Lung (tissue), 11 donors: ENCODE measurements at regions not wholly inside any gene's neighbourhood (a gene's known extent, or its start where the extent isn't known, plus 50 kb on each side); places are given as distances from the start of the nearest gene placed in this dataset.
A peak's percentile ranks its signal among the peaks of the same experiment; 100 is the strongest.

Experiments used
- ATAC-seq: fragments of 200-7000 bp; cut with Tn5 transposase; one replicate; pipeline ENCODE4 v1.9.1; 2020; ENCODE audit warnings: moderate number of reproducible peaks; ENCODE audit not compliant: insufficient read depth, low FRiP score
- DNase-seq, 3 donors: peaks; one replicate each; pipeline ENCODE4 v3.0.0-alpha.2; 2013 to 2017
- H3K27ac ChIP-seq, 2 donors: one replicate each; pipeline ENCODE4 v1.5.1; 2013; ENCODE audit warnings: mild to moderate bottlenecking in 2 of 2, moderate library complexity in 2 of 2, control low read depth in 1 of 2, inconsistent platforms in 1 of 2, low read depth in 1 of 2, low read length in 1 of 2
- H3K27me3 ChIP-seq, 3 donors: one replicate each; pipeline ENCODE4 v1.5.1; 2013; ENCODE audit warnings: low read length in 2 of 3; ENCODE audit not compliant: control insufficient read depth in 3 of 3, insufficient read depth in 3 of 3
- H3K36me3 ChIP-seq, 4 donors: one replicate each; pipeline ENCODE4 v1.5.1; 2013; ENCODE audit warnings: low read length in 4 of 4, mild to moderate bottlenecking in 1 of 4, moderate library complexity in 1 of 4; ENCODE audit not compliant: control insufficient read depth in 4 of 4, insufficient read depth in 4 of 4
- H3K4me1 ChIP-seq, 5 donors: one replicate each; pipeline ENCODE4 v1.5.1; 2013; ENCODE audit warnings: low read length in 5 of 5, mild to moderate bottlenecking in 2 of 5, moderate library complexity in 1 of 5; ENCODE audit not compliant: control insufficient read depth in 5 of 5, insufficient read depth in 5 of 5
- H3K4me3 ChIP-seq: one replicate; pipeline ENCODE4 v1.5.1; 2013; ENCODE audit warnings: mild to moderate bottlenecking, control low read depth, moderate library complexity
- H3K9ac ChIP-seq, 2 donors: one replicate each; pipeline ENCODE4 v1.5.1; 2013; ENCODE audit warnings: low read length in 2 of 2, control low read depth in 1 of 2; ENCODE audit not compliant: insufficient read depth in 1 of 2
- H3K9me3 ChIP-seq, 4 donors: one replicate each; pipeline ENCODE4 v1.5.1; 2013; ENCODE audit warnings: low read length in 3 of 4, mild to moderate bottlenecking in 1 of 4, moderate library complexity in 1 of 4; ENCODE audit not compliant: control insufficient read depth in 4 of 4, insufficient read depth in 3 of 4
- CTCF ChIP-seq: IDR thresholded peaks from 2 replicates; pipeline ENCODE4 v1.5.1; 2012; ENCODE audit warnings: mild to moderate bottlenecking; ENCODE audit errors: control extremely low read depth, extremely low read depth
- WGBS, 2 donors: extraction: QIAGEN DNeasy Blood & Tissue Kit; methylation state at CpG; one replicate each; pipeline ENCODE4 v1.1.7; 2013; 5-methylcytosine and 5-hydroxymethylcytosine counted together
- donor health status: control.
- donor health status: control.
- donor health status: Bipolar disorder and iron deficiency.
- donor health status: healthy.
- donor health status: DM: yes; HTN: yes; CAD: no.

GRCh38 chr10:23535381-23535780, 96.5 kb downstream of the OTUD1 start:
- no peak overlapping the region for H3K27ac ChIP-seq
- peaks cover 0 to 12% (median 0%) of the 10 kb centered on the region in 5 donors for H3K4me1 ChIP-seq
- ATAC-seq (no peak), DNase-seq (no peak)
- H3K36me3 ChIP-seq = no peaks in the 10 kb centered on the region
- 74 to 82% methylated on average over 1 of the region's 1 CpG for whole genome bisulfite sequencing, 2 donors
- no peaks in the 10 kb centered on the region for H3K9me3 ChIP-seq
- no peak for TF ChIP-seq CTCF
- H3K27me3 ChIP-seq = peaks cover 0 to 4% (median 2%) of the 10 kb centered on the region in 3 donors
- H3K9ac ChIP-seq = no peak overlapping the region
- no peak overlapping the region for H3K4me3 ChIP-seq

- Histone ChIP-seq H3K27ac (no peak overlapping the region), H3K4me3 (no peak overlapping the region), H3K27me3 (no peaks in the 10 kb centered on the region), H3K4me1 (peaks cover 0 to 26% (median 2%) of the 10 kb centered on the region in 5 donors), H3K9ac (no peak overlapping the region), H3K36me3 (no peaks in the 10 kb centered on the region), H3K9me3 (no peaks in the 10 kb centered on the region)
- DNase-seq = no peak
- no peak for ATAC-seq
- TF ChIP-seq CTCF = no peak
- 96 to 100% methylated on average over 3 of the region's 3 CpGs for WGBS, 2 donors
These were observed 100.1 kb downstream of the OTUD1 start for GRCh38 chr10:23538968-23539367.

GRCh38 chr10:23540401-23541030, 101.6 kb downstream of the OTUD1 start:
- DNase-seq (peak; percentile 35 to 88 (median 74)), ATAC-seq (no peak)
- Histone ChIP-seq H3K27me3 (no peaks in the 10 kb centered on the region), H3K9me3 (no peaks in the 10 kb centered on the region), H3K9ac (no peak overlapping the region), H3K4me3 (no peak overlapping the region), H3K4me1 (peaks cover 0 to 26% (median 2%) of the 10 kb centered on the region in 5 donors), H3K36me3 (no peaks in the 10 kb centered on the region), H3K27ac (no peak overlapping the region)
- WGBS, 2 donors = 2% methylated on average over 2 of the region's 2 CpGs
- no peak for TF ChIP-seq CTCF
